GM21576 (cell line): ENCODE measurements at regions not wholly inside any gene's neighbourhood (a gene's known extent, or its start where the extent isn't known, plus 50 kb on each side); places are given as distances from the start of the nearest gene placed in this dataset.

ENCODE experiments used
- ATAC-seq: cut with Tn5 transposase; IDR thresholded peaks from one replicate; pipeline ENCODE4 v1.9.1; 2021; ENCODE audit warnings: mild to moderate bottlenecking, moderate library complexity; ENCODE audit not compliant: unreplicated experiment

DNA sequence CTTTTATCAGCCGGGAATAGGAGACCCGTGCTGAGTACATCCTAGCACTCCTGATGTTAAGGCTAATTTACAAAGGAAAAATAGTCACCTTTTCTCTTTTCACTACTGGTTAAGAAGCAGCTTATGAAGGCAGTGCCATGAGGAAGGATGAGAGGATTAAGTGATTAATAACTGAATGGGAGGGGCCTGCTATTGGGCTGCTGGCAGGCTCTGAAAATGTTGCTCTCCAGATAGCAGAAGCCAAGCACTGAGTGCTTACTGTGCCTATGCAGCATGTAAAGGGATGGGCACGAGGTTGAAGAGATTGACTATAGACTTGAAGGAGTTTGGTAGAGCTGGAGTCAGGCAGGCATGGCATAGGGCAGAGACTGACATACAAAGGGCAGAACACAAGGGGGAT lies 282.4 kb upstream of the THSD7B start:
- no peak for ATAC-seq

DNA sequence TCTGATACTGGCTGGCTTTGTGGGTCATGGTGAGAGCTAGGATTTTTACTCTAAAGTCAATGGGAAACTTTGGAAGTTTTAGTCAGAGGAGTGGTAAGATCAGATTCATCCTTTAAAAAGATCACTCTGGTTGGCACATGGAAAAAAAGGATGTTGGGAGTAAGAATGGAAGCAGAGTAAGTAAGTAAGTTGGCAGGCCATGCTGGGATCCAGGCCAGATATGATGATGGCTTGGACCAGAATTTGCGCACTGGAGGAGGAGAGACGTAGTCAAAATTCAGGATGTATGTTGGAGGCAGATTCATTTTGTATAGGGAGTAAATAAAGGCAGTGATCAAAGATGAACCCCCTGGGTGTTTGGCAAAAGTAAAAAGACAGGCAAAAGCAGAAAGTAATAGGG lies 283.3 kb upstream of the THSD7B start:
- no peak for ATAC-seq

DNA sequence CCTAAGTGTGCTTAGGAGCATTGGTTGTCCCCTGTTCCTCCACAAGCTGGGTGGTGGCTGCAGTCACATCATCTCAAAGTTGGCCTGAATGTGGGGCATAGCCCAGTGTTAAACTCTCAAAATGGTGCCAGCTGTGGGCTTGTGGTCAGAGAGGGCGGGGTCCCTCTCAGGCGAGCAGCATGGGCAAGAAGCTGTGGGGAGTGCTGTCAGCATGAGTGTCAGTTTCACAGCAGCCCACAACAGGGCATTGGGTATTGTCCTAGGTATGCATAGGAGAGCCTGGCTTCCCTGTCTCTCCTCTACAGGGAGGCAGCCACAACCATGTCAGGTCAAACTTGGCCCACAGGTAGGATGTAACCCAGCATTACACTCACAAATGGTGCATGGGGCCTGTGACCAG lies 285.6 kb upstream of the THSD7B start:
- ATAC-seq = no peak

DNA sequence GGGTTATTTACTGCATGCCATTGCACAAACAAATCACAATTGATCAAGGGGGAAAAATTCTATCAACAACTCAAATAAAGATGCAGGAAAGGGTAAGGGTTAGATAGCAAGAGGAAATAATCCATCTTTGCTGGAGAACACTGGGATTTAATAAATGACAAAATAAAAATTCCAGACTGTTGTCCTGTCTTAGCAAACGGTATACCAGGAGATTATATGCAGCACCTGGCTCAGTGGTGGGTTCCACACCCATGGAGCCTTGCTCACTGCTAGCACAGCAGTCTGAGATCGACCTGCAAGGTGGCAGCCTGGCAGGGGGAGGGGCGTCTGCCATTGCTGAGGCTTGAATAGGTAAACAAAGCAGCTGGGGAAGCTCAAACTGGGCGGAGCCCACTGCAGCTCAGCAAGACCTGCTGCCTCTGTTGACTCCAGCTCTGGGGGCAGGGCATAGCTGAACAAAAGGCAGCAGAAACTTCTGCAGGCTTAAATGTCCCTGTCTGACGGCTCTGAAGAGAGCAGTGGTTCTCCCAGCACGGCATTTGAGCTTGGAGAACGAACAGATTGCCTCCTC lies 296.5 kb upstream of the THSD7B start:
- no peak for ATAC-seq

DNA sequence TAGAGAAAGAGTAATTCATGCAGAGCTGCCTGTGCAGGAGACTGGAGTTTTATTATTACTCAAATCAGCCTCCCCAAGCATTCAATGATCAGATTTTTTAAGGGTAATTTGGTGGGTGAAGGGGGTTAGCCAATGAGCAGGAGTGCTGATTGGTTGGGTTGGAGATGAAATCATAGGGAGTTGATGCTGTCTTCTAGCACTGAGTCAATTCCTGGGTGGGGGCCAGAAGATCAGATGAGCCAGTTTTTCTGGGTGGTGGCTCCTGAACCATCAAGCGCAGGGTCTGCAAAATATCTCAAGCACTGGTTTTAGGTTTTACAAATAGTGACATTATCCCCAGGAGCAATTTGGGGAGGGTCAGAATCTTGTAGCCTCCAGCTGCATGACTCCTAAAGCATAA lies 312.8 kb upstream of the THSD7B start:
- no peak for ATAC-seq

DNA sequence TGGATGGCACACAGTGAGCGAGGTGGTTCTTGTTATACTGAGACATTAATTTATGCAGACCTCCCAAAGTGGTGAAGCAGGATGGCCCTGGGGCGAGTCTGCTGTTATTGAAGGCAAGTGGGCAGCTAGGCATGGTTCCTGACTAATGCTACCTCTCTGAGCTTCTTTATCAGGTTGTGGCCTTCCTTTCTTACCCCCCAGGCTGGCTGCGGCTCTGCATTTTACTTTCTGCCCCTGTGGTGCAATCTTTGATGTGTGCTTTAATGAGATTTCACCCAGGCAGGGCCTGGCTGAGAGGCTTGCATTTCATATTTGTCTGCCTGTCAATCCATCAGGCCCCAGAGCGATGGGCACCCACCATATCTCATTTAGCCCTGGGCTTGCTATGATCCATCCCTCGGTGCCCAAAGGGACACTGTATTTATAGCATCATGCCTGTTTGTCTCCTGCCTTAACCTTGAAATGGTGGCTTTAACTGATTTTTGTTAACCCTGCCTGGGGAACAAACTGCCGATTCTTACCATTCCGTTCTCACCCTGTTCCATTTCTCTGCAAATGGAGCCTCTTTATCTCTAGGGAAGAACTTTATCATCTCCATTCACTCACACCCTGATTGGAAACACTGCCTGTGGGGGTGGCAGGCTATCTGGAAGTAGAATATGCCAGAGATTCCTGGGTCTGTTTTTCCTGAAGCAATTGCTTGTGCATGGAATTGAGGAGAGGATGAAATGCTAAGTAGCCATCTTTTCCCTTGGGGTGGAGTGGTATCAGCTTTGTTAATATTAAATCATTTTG lies 316.2 kb upstream of the THSD7B start:
- ATAC-seq = no peak

DNA sequence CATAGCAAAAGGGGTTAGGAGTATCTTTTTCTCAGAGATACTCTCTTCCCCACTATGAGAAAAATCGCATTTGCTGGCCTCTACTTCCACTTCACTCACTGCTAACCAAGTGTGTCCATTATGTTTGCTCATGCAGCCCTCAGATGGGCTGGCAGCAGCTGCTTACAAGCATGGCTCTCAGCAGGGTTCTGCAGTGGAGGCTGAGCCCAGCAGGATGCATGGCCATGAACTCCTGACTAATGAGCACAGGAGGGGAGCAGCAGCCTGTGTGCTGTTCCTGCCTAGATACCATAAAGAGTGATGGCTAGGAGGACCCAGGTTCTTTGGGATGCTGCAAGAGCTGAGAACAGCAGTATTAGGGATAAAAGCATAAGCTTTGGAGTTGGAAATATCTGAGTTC lies 316.9 kb upstream of the THSD7B start:
- ATAC-seq = no peak

DNA sequence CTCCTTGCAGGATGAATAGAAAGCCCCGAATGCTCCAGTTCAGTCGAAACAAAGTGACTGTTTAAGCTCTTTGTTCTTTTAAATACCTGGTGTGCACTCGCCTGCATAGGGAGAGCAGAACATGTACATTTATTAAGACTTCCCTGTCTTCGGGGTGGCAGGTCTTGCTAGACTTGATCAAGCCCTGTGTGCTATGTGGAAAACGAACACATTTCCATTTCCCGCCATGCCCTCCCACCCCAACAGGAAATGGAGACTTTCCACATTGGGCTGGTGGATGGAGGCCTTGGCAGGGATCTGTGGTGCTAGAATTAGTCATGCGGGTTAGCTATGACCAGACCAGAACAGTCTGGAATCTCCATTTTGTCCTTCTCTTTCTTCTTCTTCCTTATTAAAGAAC lies 321.0 kb upstream of the THSD7B start:
- no peak for ATAC-seq

DNA sequence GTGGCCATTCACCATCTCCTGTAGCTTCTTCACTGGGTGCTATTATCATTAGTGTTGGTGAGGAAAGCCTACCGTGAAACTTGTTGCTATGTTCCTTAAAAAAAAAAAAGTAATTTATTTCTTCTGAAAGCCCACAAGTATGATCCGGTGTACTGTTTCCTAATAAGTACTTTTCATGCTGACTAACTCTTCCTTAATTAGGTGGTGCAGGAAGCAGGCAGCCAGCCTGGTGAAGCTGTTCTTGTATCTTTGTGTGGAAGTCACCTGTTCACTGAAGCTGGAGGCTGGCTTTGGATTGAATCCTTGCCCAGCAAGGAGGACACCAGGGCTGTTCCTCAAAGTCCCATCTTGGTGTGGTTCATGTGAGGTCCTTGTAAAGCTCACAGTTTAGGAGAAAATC lies 321.7 kb upstream of the THSD7B start:
- no peak for ATAC-seq

DNA sequence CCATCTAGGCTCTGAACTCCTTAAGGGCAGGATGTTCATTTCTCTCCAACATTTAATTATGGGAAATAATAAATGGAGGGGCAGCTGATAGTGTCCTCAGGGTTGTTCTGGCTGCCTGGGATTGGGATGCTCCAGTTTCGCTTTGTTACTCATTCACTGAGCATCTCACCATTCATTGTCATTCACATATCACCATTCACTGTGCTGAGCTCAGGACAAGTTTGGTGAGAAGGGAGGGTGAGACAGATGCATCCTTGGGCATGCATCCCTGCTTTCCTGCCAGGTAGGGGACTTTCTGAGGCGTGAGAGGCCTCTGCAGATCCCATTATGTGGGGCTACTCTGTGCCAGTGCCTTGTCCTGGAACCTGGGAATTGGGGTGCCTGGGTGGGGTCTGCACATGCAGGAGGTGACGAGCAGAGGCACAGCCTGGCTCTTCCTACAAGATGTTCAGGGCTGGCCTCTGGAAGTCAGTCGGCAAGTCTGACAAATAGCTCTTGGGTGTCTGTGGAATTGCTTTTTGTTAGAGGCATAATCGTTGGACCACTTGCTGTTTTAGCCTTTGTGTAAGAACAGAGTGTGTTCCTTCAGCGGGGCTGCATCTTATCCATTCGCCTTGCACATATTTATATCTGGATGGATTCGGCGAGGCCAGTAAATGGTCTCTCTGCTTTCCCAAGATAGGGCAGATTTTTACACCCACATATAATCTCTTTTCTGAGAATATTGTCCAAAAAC lies 323.2 kb upstream of the THSD7B start:
- ATAC-seq = no peak

DNA sequence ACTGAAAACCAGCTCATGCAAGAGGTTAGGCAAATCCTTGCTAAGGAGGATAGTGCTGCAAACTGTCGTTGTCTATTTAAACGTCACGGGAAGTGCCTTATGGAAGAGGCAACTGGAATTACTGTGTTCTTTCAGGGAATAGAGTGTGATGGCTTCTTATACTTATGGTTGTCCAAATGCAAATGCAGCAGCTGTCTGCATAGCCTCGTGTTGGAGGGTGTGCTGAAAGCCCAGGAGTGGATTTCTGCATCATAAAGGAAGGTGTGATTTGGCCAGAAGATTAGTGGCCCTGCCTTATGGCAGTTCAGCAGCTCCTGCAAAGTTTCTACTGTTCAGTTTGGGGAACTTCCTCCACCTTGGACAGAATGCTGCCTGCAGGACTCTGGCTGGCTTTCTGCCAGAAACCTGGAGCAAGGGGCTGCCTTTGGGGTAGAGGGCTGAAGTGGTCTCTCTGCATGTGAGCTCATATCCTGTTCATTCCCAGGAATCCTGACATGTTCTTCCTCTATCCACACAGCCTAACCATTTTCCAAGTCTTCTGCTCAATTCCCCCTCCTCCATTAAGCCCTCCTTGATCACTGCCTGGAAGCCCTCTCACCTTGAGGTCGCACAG lies 321.2 kb upstream of the CXCR4 start:
- no peak for ATAC-seq

DNA sequence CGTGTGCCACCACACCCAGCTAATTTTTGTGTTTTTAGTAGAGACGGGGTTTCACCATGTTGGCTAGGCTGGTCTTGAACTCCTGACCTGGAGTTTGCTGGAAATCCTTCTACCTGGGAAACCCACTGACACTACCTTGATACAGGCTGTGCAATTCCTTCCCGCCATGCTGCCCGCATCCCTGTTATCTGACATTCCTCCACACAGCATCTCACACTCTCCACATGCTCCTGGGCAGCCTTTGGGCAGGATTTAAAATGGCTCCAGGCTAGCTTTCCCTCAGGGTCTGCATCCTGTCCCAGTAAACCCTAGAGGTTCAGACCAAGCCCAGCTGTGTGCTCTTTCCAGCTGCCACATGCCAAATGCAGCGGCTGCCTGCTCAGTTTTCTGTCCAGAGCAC lies 319.5 kb upstream of the CXCR4 start:
- ATAC-seq = no peak

DNA sequence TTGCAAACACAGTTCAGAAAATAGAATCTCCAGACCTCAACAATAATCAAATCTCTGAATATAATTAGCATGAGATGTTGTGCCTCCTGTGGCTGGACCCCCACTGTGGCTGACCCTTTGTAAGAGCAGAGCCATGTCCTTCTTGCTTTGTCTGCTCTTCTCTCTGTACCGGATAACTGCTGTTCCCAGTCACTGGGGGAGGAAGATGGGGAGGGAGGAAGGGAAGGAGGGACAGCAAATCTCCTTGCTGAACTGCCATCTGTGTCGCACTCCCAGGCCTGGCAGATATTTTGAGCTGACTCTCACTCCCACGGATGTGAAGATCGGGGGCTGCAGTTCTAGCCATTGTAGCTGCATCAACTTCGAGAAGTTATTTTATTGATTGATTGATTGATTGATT lies 319.0 kb upstream of the CXCR4 start:
- no peak for ATAC-seq

DNA sequence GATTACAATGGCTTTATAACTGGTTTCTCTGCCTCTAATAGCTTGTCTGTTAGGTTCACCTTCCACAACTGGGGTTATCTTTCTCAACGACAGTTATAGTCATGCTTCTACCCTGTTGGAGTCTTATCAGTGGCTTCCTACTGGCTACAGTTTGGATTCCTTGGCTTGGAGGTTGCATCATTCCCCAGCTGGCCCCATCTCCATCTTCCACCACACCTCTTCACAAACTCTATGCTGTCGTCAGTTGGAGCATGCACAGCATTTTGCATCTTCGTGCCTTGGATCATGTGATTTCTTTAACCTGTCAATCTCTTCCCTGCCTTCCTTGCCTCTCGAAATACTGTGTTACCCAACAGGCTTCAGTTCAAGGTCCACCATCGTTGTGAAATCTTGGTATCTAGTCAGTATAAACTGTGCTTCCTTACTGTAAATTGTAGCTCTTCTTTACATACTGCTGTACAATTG lies 316.3 kb upstream of the CXCR4 start:
- ATAC-seq = no peak

DNA sequence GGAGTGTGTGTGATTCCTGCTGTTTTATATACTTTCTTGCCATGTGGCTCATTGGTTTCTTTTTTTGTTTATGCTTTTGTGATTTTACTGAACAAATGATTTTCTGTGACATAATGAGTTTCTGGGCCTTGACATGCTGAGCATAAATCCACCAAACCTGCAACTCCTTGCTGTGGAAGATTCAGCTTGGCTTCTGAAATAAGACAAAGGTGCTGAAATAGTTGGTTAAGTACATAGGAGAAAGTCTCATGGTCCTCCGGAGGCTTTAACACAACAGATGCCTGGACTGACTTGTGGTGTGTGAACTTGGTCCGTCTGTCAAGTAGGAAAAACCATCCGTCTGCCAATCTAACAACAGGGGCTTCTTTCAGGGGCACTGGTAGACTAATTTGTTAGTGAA lies 315.3 kb upstream of the CXCR4 start:
- no peak for ATAC-seq

DNA sequence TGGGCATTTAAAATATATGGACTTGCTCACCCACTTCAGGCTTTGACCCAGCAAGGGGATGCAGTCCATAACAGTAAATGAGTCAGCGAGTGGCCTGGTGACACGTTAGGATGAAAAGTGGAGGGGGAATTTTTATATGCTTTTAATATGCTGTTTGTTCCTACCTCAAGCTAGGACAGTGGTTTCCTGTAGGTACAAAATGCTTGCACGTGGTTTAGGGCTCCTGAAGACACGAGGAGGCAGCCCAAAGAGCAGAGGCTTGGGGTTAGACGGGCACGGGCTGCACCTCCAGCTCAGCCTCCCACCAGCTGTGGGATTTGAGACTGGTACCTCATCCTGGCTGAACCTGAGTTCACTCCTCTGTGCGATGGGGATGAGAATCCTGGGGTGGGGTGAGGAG lies 306.2 kb upstream of the CXCR4 start:
- ATAC-seq = no peak

DNA sequence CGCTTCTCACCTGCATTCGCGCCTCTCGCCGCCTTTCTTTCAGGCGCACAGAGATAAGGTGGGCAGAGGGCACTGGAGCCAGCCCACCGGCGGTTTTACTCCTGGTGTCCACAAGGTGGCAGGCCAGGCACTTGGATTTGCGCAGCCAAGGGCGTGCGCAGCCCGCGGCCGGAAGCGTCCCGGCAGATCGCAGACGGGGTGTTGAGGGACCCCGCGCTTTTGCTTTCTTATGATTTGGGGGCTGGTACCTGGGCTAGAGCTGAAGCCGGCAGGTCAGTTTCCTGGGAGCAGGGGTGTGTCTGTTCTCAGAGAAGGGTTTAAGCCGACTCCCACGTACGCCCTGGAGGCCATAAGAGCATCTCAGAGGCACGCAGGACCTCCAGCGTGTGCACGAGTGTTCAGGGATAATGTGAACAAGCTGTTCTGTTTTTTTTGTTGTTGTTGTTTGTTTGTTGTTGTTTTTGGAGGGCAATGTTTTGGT lies 305.6 kb upstream of the CXCR4 start:
- ATAC-seq = peak; percentile 98

DNA sequence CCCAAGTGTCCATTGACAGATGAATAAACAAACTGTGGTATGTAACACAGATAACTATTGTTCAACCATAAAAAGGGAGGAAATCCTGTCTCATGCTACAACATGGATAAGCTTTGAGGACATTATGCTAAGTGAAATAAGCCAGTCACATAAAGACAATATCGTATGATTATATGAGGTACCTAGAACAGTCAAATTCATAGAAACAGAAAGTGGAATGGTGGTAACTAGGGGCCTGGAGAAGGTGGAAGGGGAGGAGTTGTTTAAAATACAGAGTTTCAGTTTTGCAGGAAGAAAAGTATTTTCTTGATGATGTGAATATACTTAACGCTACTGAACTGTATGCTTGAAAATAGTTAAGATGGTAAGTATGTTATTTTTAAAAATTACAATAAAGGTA lies 304.6 kb upstream of the CXCR4 start:
- ATAC-seq = no peak

DNA sequence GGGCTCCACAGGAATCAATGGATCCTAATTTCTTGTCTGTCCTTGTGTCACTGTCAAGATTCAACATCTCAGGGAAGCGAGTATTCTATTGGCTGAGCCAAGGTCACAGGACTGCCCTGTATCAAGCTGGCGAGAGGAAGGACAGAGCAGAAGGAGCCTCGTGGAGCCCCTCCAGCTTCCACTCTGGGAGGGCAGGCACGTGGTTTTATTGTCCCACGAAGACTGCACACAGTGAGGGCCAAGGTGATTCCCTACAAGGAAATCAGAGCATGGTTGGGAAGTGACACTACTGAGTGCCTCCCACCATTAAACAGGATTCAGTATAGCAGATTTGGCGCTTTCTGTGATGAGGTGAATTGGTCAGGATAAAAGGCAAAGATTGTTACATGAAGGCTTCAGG lies 302.4 kb upstream of the CXCR4 start:
- no peak for ATAC-seq

DNA sequence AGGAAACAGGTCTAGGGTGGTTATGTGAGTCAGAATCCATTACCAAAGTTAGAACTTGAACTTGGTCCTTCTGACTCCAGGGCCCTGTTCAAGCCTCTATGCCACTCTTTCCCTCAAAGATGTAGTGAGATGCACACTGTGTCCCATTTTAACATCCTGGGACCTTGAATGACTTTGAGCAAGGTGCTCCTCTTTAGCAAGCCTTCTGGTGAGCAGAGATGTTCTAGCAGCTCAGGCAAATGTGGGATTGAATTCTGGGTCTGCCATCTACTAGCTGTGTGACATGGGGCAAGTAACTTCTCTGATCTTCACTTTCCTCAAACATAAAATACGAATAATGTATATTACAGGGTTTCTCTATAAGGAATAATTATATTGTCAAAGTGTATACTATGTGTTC lies 294.0 kb upstream of the CXCR4 start:
- no peak for ATAC-seq

DNA sequence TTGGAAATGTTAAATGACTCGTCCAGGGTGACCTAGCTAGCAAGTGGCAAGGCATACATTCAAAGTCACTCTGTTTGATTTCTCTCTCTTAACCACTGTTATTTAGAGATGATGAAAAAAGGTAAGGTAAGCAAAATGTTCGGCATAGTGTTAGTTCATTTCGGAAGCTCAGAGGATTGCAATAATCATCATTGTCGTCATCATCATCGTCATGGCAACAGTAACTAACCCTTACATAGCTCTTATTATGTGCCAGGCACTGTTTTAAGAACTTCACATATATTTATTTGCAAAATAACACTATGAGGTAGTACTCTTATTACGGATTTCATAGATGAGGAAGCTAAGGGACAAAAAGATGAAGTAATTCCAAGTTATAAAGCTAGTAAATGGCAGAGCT lies 292.7 kb upstream of the CXCR4 start:
- no peak for ATAC-seq

DNA sequence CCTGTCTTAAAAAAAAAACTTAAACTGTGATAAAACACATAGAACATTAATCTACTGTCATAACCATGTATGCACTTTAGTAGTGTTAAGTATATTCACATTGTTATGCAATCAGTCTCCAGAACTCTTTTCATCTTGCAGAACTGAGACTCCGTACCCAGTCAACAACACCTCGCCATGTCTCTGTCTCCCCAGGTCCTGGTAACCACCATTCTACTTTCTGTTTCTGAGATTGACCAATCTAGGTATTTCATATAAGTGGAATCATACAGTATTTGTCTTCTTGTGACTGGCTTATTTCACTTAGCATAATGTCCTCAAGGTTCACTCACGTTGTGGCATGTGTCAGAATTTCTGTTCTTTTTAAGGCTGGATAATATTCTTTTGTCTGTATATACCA lies 290.8 kb upstream of the CXCR4 start:
- ATAC-seq = no peak
